Spinal cord (tissue), 9 donors: ENCODE measurements at regions not wholly inside any gene's neighbourhood (a gene's known extent, or its start where the extent isn't known, plus 50 kb on each side); places are given as distances from the start of the nearest gene placed in this dataset.

ENCODE experiments used
- DNase-seq, 6 donors: peaks; one replicate each; pipeline versions ENCODE4 v3.0.0 to v3.0.0-alpha.2; 2013 to 2015; ENCODE audit warnings: low spot score in 6 of 6, low read depth in 4 of 6
- H3K27ac ChIP-seq: one replicate; pipeline ENCODE4 v1.5.1; 2013; ENCODE audit warnings: low read depth, low read length, control low read depth
- H3K27me3 ChIP-seq: one replicate; pipeline ENCODE4 v1.6.1; 2013; ENCODE audit warnings: low read length; ENCODE audit not compliant: control insufficient read depth, insufficient read depth
- H3K36me3 ChIP-seq: one replicate; pipeline ENCODE4 v1.6.1; 2013; ENCODE audit warnings: low read length; ENCODE audit not compliant: control insufficient read depth, insufficient read depth
- H3K4me1 ChIP-seq: one replicate; pipeline ENCODE4 v1.6.1; 2013; ENCODE audit warnings: low read length; ENCODE audit not compliant: control insufficient read depth, insufficient read depth
- H3K4me3 ChIP-seq: one replicate; pipeline ENCODE4 v1.5.1; 2013; ENCODE audit warnings: low read depth, low read length, control low read depth
- H3K9me3 ChIP-seq: one replicate; pipeline ENCODE4 v1.6.1; 2013; ENCODE audit warnings: low read length; ENCODE audit not compliant: control insufficient read depth, insufficient read depth
- WGBS: methylation state at CpG from one replicate; pipeline ENCODE4 v1.1.5; 2013; ENCODE audit warnings: missing lambda C conversion rate; ENCODE audit not compliant: insufficient coverage; 5-methylcytosine and 5-hydroxymethylcytosine counted together
- donor health status: healthy.

GRCh38 chr5:72658161-72658560, 151.0 kb upstream of the ZNF366 start:
- H3K9me3 ChIP-seq = no peaks in the 10 kb centered on the region
- no peak for DNase-seq
- no peaks in the 10 kb centered on the region for H3K27me3 ChIP-seq
- no CpG with 5 or more reads among the region's 3 CpGs for WGBS
- no peak overlapping the region for H3K27ac ChIP-seq
- no peaks in the 10 kb centered on the region for H3K36me3 ChIP-seq
- H3K4me1 ChIP-seq = no peaks in the 10 kb centered on the region
- H3K4me3 ChIP-seq = no peak overlapping the region

GRCh38 chr5:72656756-72657513, 149.7 kb upstream of the ZNF366 start:
- 80% methylated on average over 1 of the region's 2 CpGs for WGBS
- H3K27ac ChIP-seq = no peak overlapping the region
- H3K27me3 ChIP-seq = no peaks in the 10 kb centered on the region
- H3K9me3 ChIP-seq = no peaks in the 10 kb centered on the region
- no peak overlapping the region for H3K4me3 ChIP-seq
- no peaks in the 10 kb centered on the region for H3K4me1 ChIP-seq
- no peaks in the 10 kb centered on the region for H3K36me3 ChIP-seq
- DNase-seq = no peak

DNA sequence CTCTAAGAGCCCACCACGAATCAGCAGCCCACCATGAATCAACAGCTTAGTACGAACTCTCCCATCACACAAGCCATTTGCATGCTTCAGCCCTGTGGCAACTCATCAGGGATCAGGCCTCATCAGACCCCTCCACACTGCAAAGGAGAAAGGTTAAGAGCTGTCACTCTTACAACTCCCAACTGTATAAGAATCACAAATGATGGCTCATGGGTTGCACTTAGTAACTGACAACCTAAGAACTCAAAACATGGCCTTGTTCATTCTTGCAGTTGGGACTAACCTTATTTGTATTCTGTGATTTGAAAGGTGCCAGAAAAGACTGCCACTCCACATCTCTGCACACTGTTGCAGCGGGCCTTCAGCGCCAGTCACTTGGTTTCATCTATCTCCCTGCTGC, 149.1 kb upstream of the ZNF366 start:
- no peaks in the 10 kb centered on the region for H3K4me1 ChIP-seq
- 72% methylated on average over 2 of the region's 4 CpGs for WGBS
- H3K4me3 ChIP-seq = no peak overlapping the region
- no peak overlapping the region for H3K27ac ChIP-seq
- no peaks in the 10 kb centered on the region for H3K36me3 ChIP-seq
- DNase-seq = no peak
- no peaks in the 10 kb centered on the region for H3K27me3 ChIP-seq
- H3K9me3 ChIP-seq = no peaks in the 10 kb centered on the region

DNA sequence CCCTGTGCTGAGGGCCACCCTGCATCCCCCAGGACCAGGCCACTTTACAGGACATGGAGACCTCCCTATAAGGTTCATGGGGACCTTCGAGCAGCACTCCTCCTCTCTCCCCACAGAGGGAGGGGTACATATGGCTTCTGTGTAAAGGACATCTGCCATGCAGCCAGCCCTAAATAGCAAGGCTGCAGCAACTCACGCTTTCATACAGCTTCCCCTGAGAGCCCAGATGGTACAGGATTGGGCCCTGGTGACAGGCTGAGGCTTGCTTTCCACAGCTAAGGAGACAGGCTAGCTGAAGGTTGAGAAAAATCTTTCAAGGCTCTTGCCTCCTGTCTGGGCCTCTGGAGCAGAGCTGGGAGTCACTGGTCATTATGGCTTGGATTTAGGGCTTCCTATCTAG, 147.0 kb upstream of the ZNF366 start:
- peak in 2 of 6 donors; percentile 54 to 73 for DNase-seq

DNA sequence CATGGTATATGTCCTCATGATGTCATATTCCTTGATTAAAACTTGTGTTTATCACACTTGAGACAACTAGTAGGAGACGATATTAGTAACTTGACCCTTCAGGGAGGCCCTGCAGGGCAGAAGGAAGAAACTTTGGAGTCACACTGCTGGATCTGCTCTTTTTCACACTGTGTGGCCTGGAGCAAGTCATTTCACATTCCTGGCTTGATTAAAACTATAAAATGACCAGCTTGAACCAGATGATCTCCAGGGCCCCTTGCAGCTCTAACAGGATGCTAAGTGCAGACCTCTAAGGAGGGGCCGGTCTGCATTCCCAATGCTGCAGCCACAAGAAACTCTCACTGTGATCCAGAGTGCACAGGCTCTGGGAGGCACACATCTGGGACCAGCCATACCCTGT, 146.4 kb upstream of the ZNF366 start:
- H3K4me3 ChIP-seq = no peak overlapping the region
- H3K9me3 ChIP-seq = no peaks in the 10 kb centered on the region
- H3K27me3 ChIP-seq = no peaks in the 10 kb centered on the region
- 55% methylated on average over 2 of the region's 2 CpGs for WGBS
- H3K36me3 ChIP-seq = no peaks in the 10 kb centered on the region
- H3K4me1 ChIP-seq = no peaks in the 10 kb centered on the region
- no peak overlapping the region for H3K27ac ChIP-seq
- peak in 1 of 6 donors; percentile 55 for DNase-seq

More for the DNA sequence above, 147.0 kb upstream of the ZNF366 start:
- H3K9me3 ChIP-seq = no peaks in the 10 kb centered on the region
- H3K4me1 ChIP-seq = no peaks in the 10 kb centered on the region
- H3K36me3 ChIP-seq = no peaks in the 10 kb centered on the region
- H3K27me3 ChIP-seq = no peaks in the 10 kb centered on the region
- no peak overlapping the region for H3K4me3 ChIP-seq
- H3K27ac ChIP-seq = no peak overlapping the region
- 75% methylated on average over 1 of the region's 2 CpGs for WGBS

GRCh38 chr5:72651779-72652178, 144.6 kb upstream of the ZNF366 start:
- Histone ChIP-seq H3K27ac (no peak overlapping the region), H3K4me3 (no peak overlapping the region), H3K9me3 (no peaks in the 10 kb centered on the region), H3K36me3 (no peaks in the 10 kb centered on the region), H3K27me3 (no peaks in the 10 kb centered on the region), H3K4me1 (peaks cover 5% of the 10 kb centered on the region)
- no peak for DNase-seq

DNA sequence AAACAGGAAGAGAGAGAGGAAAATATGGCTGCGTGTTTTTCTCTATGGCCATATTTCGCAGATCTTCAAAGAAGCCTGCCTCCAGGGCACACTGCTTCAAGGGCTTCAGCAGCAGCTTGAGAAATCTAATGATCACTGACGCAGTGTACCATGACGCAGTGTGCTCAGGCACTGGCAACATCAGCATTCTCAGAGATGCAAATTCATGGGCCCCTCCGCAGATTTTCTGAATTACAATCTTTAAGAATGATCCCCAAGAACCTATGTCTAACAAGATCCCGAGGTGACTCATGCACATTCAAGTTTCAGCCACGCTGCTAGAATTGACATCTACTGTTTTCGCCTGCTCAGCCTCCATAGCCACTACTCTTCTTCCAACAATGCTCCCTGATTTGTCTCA, 143.9 kb upstream of the ZNF366 start:
- H3K27me3 ChIP-seq = no peaks in the 10 kb centered on the region
- peaks cover 5% of the 10 kb centered on the region for H3K4me1 ChIP-seq
- no peaks in the 10 kb centered on the region for H3K36me3 ChIP-seq
- no peak overlapping the region for H3K27ac ChIP-seq
- peak in 1 of 6 donors; percentile 24 for DNase-seq
- H3K9me3 ChIP-seq = no peaks in the 10 kb centered on the region
- WGBS = 89% methylated on average over 6 of the region's 8 CpGs
- no peak overlapping the region for H3K4me3 ChIP-seq

- H3K9me3 ChIP-seq = no peaks in the 10 kb centered on the region
- H3K4me3 ChIP-seq = no peak overlapping the region
- no peak for DNase-seq
- peaks cover 5% of the 10 kb centered on the region for H3K4me1 ChIP-seq
- H3K27ac ChIP-seq = no peak overlapping the region
- no peaks in the 10 kb centered on the region for H3K36me3 ChIP-seq
- no peaks in the 10 kb centered on the region for H3K27me3 ChIP-seq
- WGBS = 43% methylated on average over 4 of the region's 7 CpGs
These were observed 142.2 kb upstream of the ZNF366 start for GRCh38 chr5:72649449-72649848.

- Histone ChIP-seq H3K9me3 (no peaks in the 10 kb centered on the region), H3K36me3 (no peaks in the 10 kb centered on the region), H3K27me3 (no peaks in the 10 kb centered on the region), H3K27ac (no peak overlapping the region), H3K4me1 (peaks cover 5% of the 10 kb centered on the region), H3K4me3 (no peak overlapping the region)
- 44% methylated on average over 1 of the region's 1 CpG for WGBS
- peak in 2 of 6 donors; percentile 61 to 72 for DNase-seq
These were observed 141.3 kb upstream of the ZNF366 start for GRCh38 chr5:72648480-72648879.

DNA sequence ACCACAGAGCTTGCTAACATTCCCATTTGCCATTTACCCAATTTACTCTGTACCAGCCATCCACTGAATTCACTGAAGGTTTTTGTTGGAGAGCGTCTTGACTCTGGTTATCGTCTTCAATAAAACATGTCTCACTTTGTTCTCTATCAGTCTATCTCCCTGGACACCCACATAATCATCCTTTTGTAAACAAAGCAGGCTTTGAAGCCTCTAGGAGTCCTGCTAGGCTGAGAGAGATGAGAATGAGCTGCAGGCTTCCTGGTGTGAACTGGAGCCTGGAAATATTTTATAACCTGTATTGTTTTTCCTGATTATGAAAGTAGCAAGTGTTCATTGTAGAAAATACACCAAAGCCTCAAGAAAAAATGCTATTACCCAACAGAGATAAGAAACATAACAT, 140.6 kb upstream of the ZNF366 start:
- DNase-seq = peak in 2 of 6 donors; percentile 54 to 74
- H3K4me1 ChIP-seq = peaks cover 5% of the 10 kb centered on the region
- no peak overlapping the region for H3K4me3 ChIP-seq
- no peaks in the 10 kb centered on the region for H3K36me3 ChIP-seq
- H3K27ac ChIP-seq = no peak overlapping the region
- H3K27me3 ChIP-seq = no peaks in the 10 kb centered on the region
- no peaks in the 10 kb centered on the region for H3K9me3 ChIP-seq
- WGBS = 0% methylated on average over 2 of the region's 2 CpGs
